ENCODE measurements at regions not wholly inside any gene's neighbourhood (a gene's known extent, or its start where the extent isn't known, plus 50 kb on each side); places are given as distances from the start of the nearest gene placed in this dataset.

- DNase-seq (ENCODE audit: low read depth) = no peak
Observed at GRCh38 chr1:237999426-238000052, 108.8 kb upstream of the ZP4 start.

GRCh38 chr1:237998581-237998980 is 107.9 kb upstream of the ZP4 start:
- no peak for DNase-seq (ENCODE audit: low read depth)

- DNase-seq (ENCODE audit: low read depth) = no peak
Observed at GRCh38 chr1:237983496-237983895, 92.8 kb upstream of the ZP4 start.

DNA sequence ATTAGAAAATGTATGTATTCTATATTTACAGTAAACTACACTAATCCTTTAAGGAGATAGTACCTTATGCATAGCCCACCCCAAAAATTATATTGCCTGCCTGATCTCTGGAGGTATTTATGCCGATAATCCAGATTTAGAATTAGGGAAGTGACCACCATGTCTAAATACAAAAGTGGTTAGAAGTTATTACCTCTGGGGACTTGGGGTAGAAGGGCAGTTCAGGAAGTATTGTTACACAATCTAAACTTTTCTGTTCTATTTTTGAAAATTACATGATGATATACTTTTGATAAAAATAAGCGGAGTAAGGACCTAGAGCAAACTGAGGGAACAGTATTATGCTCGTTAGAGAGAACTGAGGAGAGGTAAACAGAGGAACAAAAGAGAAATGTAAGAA is 90.5 kb upstream of the ZP4 start:
- no peak for DNase-seq (ENCODE audit: low read depth)

- DNase-seq (ENCODE audit: low read depth) = no peak
Observed at GRCh38 chr1:237976331-237976730, 85.6 kb upstream of the ZP4 start.

- no peak for DNase-seq (ENCODE audit: low read depth)
Observed at GRCh38 chr1:237975903-237976302, 85.2 kb upstream of the ZP4 start.

- DNase-seq (ENCODE audit: low read depth) = no peak
Observed at GRCh38 chr1:237975376-237975775, 84.7 kb upstream of the ZP4 start.

- DNase-seq (ENCODE audit: low read depth) = no peak
Observed at GRCh38 chr1:237972186-237972585, 81.5 kb upstream of the ZP4 start.

- DNase-seq (ENCODE audit: low read depth) = no peak
Observed at GRCh38 chr1:237962985-237963384, 72.3 kb upstream of the ZP4 start.

DNA sequence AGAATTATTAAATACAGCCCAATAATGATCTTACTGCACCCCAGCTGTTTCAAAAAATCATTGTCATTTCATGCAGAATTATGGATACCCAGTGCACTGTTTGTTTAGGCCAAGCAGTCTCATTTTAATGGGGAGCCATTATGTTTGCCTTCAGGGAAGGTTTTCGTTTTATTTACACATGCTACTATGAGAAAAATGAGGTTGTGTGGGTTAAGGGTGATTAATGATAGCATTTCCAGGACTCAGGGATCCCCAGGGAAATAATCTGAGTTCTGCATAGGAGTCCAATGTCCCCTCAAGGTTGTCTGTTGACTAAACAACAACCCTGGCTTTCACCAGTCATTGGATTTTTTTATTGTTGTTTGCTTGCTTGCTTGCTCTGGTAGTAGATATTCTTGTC is 71.0 kb upstream of the ZP4 start:
- no peak for DNase-seq (ENCODE audit: low read depth)

- no peak for DNase-seq (ENCODE audit: low read depth)
Observed at GRCh38 chr1:237959838-237960237, 69.1 kb upstream of the ZP4 start.

DNA sequence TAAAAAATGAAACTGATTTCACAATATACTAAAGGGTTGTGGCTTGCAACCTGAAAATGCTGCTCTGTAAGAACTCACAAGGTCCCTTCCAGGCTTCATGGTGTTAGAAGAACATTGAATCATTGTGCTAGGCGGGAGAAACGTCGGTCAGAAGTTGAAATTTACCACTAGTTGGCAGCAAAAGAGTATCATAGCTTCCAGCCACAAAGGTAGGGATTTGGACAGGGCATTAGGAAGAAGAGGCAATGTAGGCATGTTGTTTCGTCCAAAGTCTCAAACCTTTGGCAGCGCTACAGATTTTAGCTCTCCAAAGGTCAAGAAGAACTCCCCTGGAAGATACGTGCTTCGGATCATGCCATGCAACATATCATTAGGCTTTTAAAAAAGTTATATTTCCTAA is 62.5 kb upstream of the ZP4 start:
- no peak for DNase-seq (ENCODE audit: low read depth)
